ENCODE measurements at regions not wholly inside any gene's neighbourhood (a gene's known extent, or its start where the extent isn't known, plus 50 kb on each side); places are given as distances from the start of the nearest gene placed in this dataset.

- TF ChIP-seq TSHZ1 (CRISPR knock-in tag; IDR thresholded peaks at IDR 0.05) (peak; percentile 76), POLR2G (IDR thresholded peaks at IDR 0.05; ENCODE audit: low read depth, low read length) (peak; percentile 83), TCFL5 (CRISPR knock-in tag; conservative IDR thresholded peaks at IDR 0.05) (peak; percentile 82), ZC3H11A (IDR thresholded peaks at IDR 0.05; ENCODE audit: low read depth, low read length) (no peak), MCM2 (IDR thresholded peaks at IDR 0.05; ENCODE audit: low read depth) (no peak), TFE3 (CRISPR knock-in tag; IDR thresholded peaks at IDR 0.05) (peak; percentile 75), THRB (CRISPR knock-in tag; conservative IDR thresholded peaks at IDR 0.05) (peak; percentile 100), KDM1A (IDR thresholded peaks at IDR 0.05) (peak; percentile 24 to 28; a peak in 1 of 4 replicates), THRAP3 (IDR thresholded peaks at IDR 0.05; ENCODE audit: borderline replicate concordance) (no peak; the same call in 1 of the 2 replicates), ZNF75A (CRISPR knock-in tag; IDR thresholded peaks at IDR 0.05) (0 out of 2 replicates have a peak, but pooled peaks have one; percentile 59), ZNF518B (CRISPR knock-in tag; IDR thresholded peaks at IDR 0.05) (peak; percentile 94), CHD2 (IDR thresholded peaks at IDR 0.05; ENCODE audit: low read depth, low read length) (peak; percentile 60; the same call in 1 of the 2 replicates), TCF15 (CRISPR knock-in tag; IDR thresholded peaks at IDR 0.05) (no peak), SOX6 (IDR thresholded peaks at IDR 0.05) (peak; percentile 93), LCOR (CRISPR knock-in tag; IDR thresholded peaks at IDR 0.05) (no peak)
Measured at GRCh38 chr1:148263128-148263905, 111.2 kb upstream of the NBPF11 start (continued).

All from K562 (cell line).